ENCODE measurements at regions not wholly inside any gene's neighbourhood (a gene's known extent, or its start where the extent isn't known, plus 50 kb on each side); places are given as distances from the start of the nearest gene placed in this dataset.
"Not testable (repeated sequence)": the region's sequence is repeated elsewhere in the genome, so short reads cannot be mapped to it uniquely, and the experiment has no call there.

DNA sequence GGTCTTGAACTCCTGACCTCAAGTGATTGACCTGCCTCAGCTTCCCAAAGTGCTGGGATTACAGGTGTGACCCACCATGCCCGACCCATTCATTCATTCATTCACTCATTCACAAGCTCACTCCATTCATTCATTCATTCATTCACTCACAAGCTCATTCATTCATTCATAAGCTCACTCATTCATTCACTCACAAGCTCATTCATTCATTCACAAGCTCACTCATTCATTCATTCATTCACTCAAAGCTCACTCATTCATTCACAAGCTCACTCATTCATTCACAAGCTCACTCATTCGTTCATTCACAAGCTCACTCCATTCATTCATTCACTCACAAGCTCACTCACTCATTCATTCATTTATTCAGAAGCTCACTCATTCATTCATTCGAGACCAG lies 198.6 kb downstream of the SHOX start:
- Histone ChIP-seq H3K4me3 (no peak overlapping the region), H3K27me3 (no peaks in the 10 kb centered on the region), H3K27ac (no peak overlapping the region), H3K36me3 (no peaks in the 10 kb centered on the region), H3K4me1 (no peaks in the 10 kb centered on the region), H3K9me3 (no peaks in the 10 kb centered on the region)
- no peak for ATAC-seq
- WGBS (ENCODE audit: insufficient coverage, low coverage, low lambda C conversion rate, missing lambda C conversion rate) = 51% methylated on average over 3 of the region's 3 CpGs
- TF ChIP-seq POLR2A (IDR thresholded peaks at IDR 0.05) = no peak
- TF ChIP-seq, protein P1, sequence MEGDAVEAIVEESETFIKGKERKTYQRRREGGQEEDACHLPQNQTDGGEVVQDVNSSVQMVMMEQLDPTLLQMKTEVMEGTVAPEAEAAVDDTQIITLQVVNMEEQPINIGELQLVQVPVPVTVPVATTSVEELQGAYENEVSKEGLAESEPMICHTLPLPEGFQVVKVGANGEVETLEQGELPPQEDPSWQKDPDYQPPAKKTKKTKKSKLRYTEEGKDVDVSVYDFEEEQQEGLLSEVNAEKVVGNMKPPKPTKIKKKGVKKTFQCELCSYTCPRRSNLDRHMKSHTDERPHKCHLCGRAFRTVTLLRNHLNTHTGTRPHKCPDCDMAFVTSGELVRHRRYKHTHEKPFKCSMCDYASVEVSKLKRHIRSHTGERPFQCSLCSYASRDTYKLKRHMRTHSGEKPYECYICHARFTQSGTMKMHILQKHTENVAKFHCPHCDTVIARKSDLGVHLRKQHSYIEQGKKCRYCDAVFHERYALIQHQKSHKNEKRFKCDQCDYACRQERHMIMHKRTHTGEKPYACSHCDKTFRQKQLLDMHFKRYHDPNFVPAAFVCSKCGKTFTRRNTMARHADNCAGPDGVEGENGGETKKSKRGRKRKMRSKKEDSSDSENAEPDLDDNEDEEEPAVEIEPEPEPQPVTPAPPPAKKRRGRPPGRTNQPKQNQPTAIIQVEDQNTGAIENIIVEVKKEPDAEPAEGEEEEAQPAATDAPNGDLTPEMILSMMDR (IDR thresholded peaks at IDR 0.05) = no peak
- intact Hi-C loops (cut with DNase I) = no loop called here
- no peak for DNase-seq

GRCh38 chrX:828411-828959 lies 197.9 kb downstream of the SHOX start:
- no peaks in the 10 kb centered on the region for H3K27me3 ChIP-seq
- no peaks in the 10 kb centered on the region for H3K4me1 ChIP-seq
- WGBS (ENCODE audit: insufficient coverage, low coverage, low lambda C conversion rate, missing lambda C conversion rate) = 67% methylated on average over 8 of the region's 8 CpGs
- intact Hi-C loops (cut with DNase I) = no loop called here
- H3K27ac ChIP-seq = no peak overlapping the region
- H3K9me3 ChIP-seq = no peaks in the 10 kb centered on the region
- no peaks in the 10 kb centered on the region for H3K36me3 ChIP-seq
- H3K4me3 ChIP-seq = no peak overlapping the region
- no peak for ATAC-seq
- DNase-seq = no peak
- TF ChIP-seq POLR2A (IDR thresholded peaks at IDR 0.05) = no peak
- TF ChIP-seq, protein P1 (IDR thresholded peaks at IDR 0.05) = no peak

GRCh38 chrX:826448-826847 lies 195.9 kb downstream of the SHOX start:
- ATAC-seq (no peak), DNase-seq (no peak)
- Histone ChIP-seq H3K27me3 (no peaks in the 10 kb centered on the region), H3K4me1 (no peaks in the 10 kb centered on the region), H3K36me3 (no peaks in the 10 kb centered on the region), H3K27ac (no peak overlapping the region), H3K4me3 (no peak overlapping the region), H3K9me3 (no peaks in the 10 kb centered on the region)
- WGBS (ENCODE audit: insufficient coverage, low coverage, low lambda C conversion rate, missing lambda C conversion rate) = 46% methylated on average over 9 of the region's 9 CpGs
- intact Hi-C loops (cut with DNase I) = no loop called here
- no peak for TF ChIP-seq POLR2A (IDR thresholded peaks at IDR 0.05)
- TF ChIP-seq, protein P1 (IDR thresholded peaks at IDR 0.05) = no peak

GRCh38 chrX:825991-826390 lies 195.4 kb downstream of the SHOX start:
- no peak for ATAC-seq
- Histone ChIP-seq H3K36me3 (no peaks in the 10 kb centered on the region), H3K27ac (no peak overlapping the region), H3K4me3 (no peak overlapping the region), H3K4me1 (no peaks in the 10 kb centered on the region), H3K27me3 (no peaks in the 10 kb centered on the region), H3K9me3 (no peaks in the 10 kb centered on the region)
- TF ChIP-seq, protein P1 (IDR thresholded peaks at IDR 0.05) = no peak
- 73% methylated on average over 11 of the region's 11 CpGs for WGBS (ENCODE audit: insufficient coverage, low coverage, low lambda C conversion rate, missing lambda C conversion rate)
- DNase-seq = no peak
- intact Hi-C loops (cut with DNase I) = no loop called here

DNA sequence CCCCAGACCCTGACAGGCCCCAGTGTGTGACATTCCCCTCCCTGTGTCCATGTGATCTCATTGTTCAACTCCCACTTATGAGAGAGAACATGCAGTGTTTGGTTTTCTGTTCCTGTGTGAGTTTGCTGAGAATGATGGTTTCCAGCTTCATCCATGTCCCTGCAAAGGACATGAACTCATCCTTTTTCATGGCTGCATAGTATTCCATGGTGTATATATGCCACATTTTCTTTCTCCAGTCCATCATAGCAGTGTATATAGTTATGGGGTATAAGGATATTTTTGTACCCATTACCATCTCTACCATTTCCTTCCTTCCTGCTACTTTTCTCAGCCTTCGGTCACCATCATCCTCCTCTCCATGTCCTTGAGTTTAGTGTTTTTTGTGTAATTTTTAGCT lies 192.5 kb downstream of the SHOX start:
- intact Hi-C loops (cut with DNase I) = not testable (repeated sequence)
- 71% methylated on average over 1 of the region's 1 CpG for WGBS (ENCODE audit: insufficient coverage, low coverage, low lambda C conversion rate, missing lambda C conversion rate)

More for the DNA sequence above, 192.5 kb downstream of the SHOX start:
- ATAC-seq, H3K4me1 ChIP-seq, H3K4me3 ChIP-seq, H3K27ac ChIP-seq, H3K36me3 ChIP-seq, H3K27me3 ChIP-seq, H3K9me3 ChIP-seq, DNase-seq: not testable (repeated sequence)
